C4-2B (cell line): ENCODE measurements at regions not wholly inside any gene's neighbourhood (a gene's known extent, or its start where the extent isn't known, plus 50 kb on each side); places are given as distances from the start of the nearest gene placed in this dataset.
"Not testable (repeated sequence)": the region's sequence is repeated elsewhere in the genome, so short reads cannot be mapped to it uniquely, and the experiment has no call there.

ENCODE experiments used
- H3K27ac ChIP-seq: fragments of 450-650 bp; 2 replicates; pipeline ENCODE4 v1.5.1; 2017
- CTCF ChIP-seq: fragments of 450-650 bp; conservative IDR thresholded peaks from 2 replicates; pipeline ENCODE4 v1.5.1; 2017; ENCODE audit warnings: mild to moderate bottlenecking
- ZFX ChIP-seq: fragments of 450-650 bp; IDR thresholded peaks from 2 replicates; pipeline ENCODE4 v1.6.1; 2017

- H3K27ac ChIP-seq, result not testable (repeated sequence)
Observed at GRCh38 chr3:32042867-32043266, 61.3 kb downstream of the ZNF860 start.

GRCh38 chr3:32045091-32045915, 61.1 kb upstream of the GPD1L start:
- TF ChIP-seq CTCF, result peak; percentile 11
- TF ChIP-seq ZFX, result no peak
- peak overlapping the region; percentile 52; the same call in 1 of the 2 replicates for H3K27ac ChIP-seq

- no peak for TF ChIP-seq CTCF
- TF ChIP-seq ZFX, result no peak
- H3K27ac ChIP-seq, result peak overlapping the region; percentile 52; the same call in 1 of the 2 replicates
Observed at GRCh38 chr3:32046102-32046501, 60.3 kb upstream of the GPD1L start.

GRCh38 chr3:32048487-32049182, 57.8 kb upstream of the GPD1L start:
- TF ChIP-seq ZFX (no peak), CTCF (no peak)
- H3K27ac ChIP-seq, result no peak overlapping the region

- no peak overlapping the region for H3K27ac ChIP-seq
- TF ChIP-seq ZFX (no peak), CTCF (no peak)
Observed at GRCh38 chr3:32049916-32050315, 56.5 kb upstream of the GPD1L start.

- H3K27ac ChIP-seq, result not testable (repeated sequence)
Observed at GRCh38 chr3:32052230-32052629, 54.2 kb upstream of the GPD1L start.

GRCh38 chr3:32052851-32053250, 53.6 kb upstream of the GPD1L start:
- H3K27ac ChIP-seq, result not testable (repeated sequence)

- no peak for TF ChIP-seq CTCF
- TF ChIP-seq ZFX, result no peak
- H3K27ac ChIP-seq, result no peak overlapping the region
Observed at GRCh38 chr3:32056559-32057290, 49.7 kb upstream of the GPD1L start.
